HG02610 (cell line): ENCODE measurements at regions not wholly inside any gene's neighbourhood (a gene's known extent, or its start where the extent isn't known, plus 50 kb on each side); places are given as distances from the start of the nearest gene placed in this dataset.

Experiments
- ATAC-seq: cut with Tn5 transposase; IDR thresholded peaks from one replicate; pipeline ENCODE4 v1.9.1; 2021; ENCODE audit warnings: mild to moderate bottlenecking, moderate library complexity; ENCODE audit not compliant: unreplicated experiment

- no peak for ATAC-seq
These were observed 181.3 kb upstream of the PHYHIPL start for GRCh38 chr10:58995058-58995596.

- peak; percentile 52 for ATAC-seq
These were observed 180.4 kb upstream of the PHYHIPL start for GRCh38 chr10:58996063-58996462.

GRCh38 chr10:58996866-58997265, 179.6 kb upstream of the PHYHIPL start:
- no peak for ATAC-seq

GRCh38 chr10:58998924-58999713, 177.3 kb upstream of the PHYHIPL start:
- ATAC-seq, result no peak

GRCh38 chr10:59000162-59000825, 176.1 kb upstream of the PHYHIPL start:
- no peak for ATAC-seq

- no peak for ATAC-seq
These were observed 174.4 kb upstream of the PHYHIPL start for GRCh38 chr10:59002011-59002410.

GRCh38 chr10:59003203-59003602, 173.2 kb upstream of the PHYHIPL start:
- no peak for ATAC-seq

GRCh38 chr10:59004392-59004791, 172.1 kb upstream of the PHYHIPL start:
- ATAC-seq, result no peak

- no peak for ATAC-seq
These were observed 169.7 kb upstream of the PHYHIPL start for GRCh38 chr10:59006511-59007306.

- no peak for ATAC-seq
These were observed 169.0 kb upstream of the PHYHIPL start for GRCh38 chr10:59007307-59008025.

- no peak for ATAC-seq
These were observed 168.0 kb upstream of the PHYHIPL start for GRCh38 chr10:59008452-59008851.

- ATAC-seq, result no peak
These were observed 164.3 kb upstream of the PHYHIPL start for GRCh38 chr10:59011972-59012632.

- no peak for ATAC-seq
These were observed 163.6 kb upstream of the PHYHIPL start for GRCh38 chr10:59012839-59013238.

- ATAC-seq, result no peak
These were observed 160.4 kb upstream of the PHYHIPL start for GRCh38 chr10:59016043-59016442.

GRCh38 chr10:59018977-59019376, 157.5 kb upstream of the PHYHIPL start:
- ATAC-seq, result no peak

- ATAC-seq, result no peak
These were observed 156.8 kb upstream of the PHYHIPL start for GRCh38 chr10:59019603-59020002.

GRCh38 chr10:59020502-59020901, 155.9 kb upstream of the PHYHIPL start:
- no peak for ATAC-seq

GRCh38 chr10:59025981-59026765, 150.3 kb upstream of the PHYHIPL start:
- no peak for ATAC-seq

GRCh38 chr10:59027975-59028655, 148.3 kb upstream of the PHYHIPL start:
- ATAC-seq, result no peak
